ENCODE measurements at regions not wholly inside any gene's neighbourhood (a gene's known extent, or its start where the extent isn't known, plus 50 kb on each side); places are given as distances from the start of the nearest gene placed in this dataset.
"Not testable (repeated sequence)": the region's sequence is repeated elsewhere in the genome, so short reads cannot be mapped to it uniquely, and the experiment has no call there.

DNA sequence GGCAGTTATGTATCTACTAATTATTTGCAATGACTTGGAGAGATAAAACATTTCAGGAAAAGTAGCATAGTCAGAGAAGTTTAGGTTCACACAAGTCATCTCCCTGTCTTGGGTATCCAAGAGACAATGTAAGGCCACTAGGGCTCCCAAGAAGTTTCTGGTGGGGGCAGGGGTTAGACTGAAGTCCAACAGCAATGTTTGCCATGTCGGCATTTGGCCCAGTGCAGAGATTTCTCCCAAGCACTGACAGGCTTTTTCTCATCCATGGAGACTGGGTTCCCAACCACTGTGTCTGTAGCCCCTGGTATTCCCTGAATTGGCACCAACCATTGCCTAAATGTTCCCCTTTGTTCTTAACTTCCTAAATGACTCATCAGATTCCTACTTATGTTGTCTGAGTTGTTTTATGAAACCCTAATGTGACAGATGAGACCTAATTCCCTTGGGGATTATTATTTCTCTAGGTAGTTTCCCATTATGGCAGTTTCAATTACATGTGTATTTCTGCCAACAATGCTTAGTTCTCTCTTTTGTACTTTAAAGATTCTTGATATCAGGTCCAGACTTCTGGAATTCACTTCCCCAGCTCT, 103.6 kb upstream of the EGFLAM start:
- DNase-seq: no peak
- in situ Hi-C loops (cut with MboI; ENCODE audit: low pct_unique_long_range_greater_than_20kb, low sequenced_read_pairs): no loop called here

DNA sequence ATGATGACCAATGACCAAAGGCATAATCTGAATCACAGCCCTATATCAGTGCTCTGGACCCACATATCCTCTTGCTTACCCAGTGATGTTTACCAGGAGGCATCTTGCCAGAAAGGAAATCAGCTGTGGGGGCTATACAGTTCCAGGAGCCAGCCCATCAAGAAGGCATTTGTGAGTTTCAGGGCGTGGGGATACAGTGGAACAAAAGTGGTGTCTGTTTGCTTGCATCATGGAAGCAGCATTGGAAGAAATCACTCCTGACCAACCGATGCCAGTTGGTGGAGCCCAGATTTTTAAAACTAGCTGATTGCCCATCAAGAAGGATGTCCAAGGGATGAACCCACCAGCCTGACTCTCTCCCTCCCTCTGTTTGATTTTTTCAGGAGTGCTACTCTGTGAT, 106.5 kb upstream of the EGFLAM start:
- DNase-seq: no peak
- in situ Hi-C loops (cut with MboI; ENCODE audit: low pct_unique_long_range_greater_than_20kb, low sequenced_read_pairs): no loop called here

DNA sequence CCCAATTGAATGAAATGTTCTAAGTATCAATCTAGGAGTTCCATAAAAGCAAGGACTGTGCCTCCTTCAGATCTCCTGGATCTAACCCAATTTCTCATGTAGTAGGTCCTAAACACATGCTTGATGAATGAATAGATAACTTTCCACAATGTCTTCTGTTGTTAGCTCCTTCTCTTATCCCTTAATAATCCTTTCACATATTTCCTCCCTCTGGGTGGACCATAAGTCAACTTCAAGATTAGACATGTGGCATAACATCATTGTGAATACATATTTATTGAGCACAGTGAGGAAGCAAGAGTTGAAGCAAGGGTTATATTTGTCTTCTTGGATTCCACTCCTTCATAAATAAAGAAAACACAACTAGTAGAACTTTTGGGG, 108.6 kb upstream of the EGFLAM start:
- in situ Hi-C loops (cut with MboI; ENCODE audit: low pct_unique_long_range_greater_than_20kb, low sequenced_read_pairs): no loop called here
- no peak for DNase-seq

DNA sequence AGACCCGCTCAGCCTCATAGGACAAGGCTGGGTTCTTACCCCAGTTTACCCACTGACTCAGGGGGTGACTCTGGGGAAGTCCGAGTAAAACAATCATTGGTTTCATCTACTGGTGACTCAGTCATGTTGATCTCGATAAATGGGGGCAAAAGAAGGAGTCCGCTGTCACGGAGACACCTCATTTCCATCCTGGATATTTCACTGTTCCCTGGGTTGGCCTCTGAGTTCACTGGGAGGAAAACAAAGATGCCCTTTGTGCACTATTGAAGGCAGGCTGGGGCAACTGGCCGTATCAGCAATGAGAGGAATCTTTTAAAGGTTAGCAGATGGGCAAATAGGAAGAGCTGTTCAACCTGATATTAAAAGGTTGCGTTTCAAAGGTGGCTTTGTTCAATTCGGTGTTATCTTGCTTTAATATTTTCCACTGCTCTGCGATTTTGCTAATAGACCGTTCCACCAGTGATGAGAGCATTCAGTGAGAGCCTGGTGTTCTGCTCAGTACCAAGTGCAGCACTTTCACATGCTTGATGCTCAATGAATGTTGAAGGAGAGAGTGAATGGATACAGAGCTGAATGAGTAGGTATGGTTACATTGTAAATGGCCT, 110.2 kb upstream of the EGFLAM start:
- in situ Hi-C loops (cut with MboI; ENCODE audit: low pct_unique_long_range_greater_than_20kb, low sequenced_read_pairs): no loop called here
- DNase-seq: no peak

DNA sequence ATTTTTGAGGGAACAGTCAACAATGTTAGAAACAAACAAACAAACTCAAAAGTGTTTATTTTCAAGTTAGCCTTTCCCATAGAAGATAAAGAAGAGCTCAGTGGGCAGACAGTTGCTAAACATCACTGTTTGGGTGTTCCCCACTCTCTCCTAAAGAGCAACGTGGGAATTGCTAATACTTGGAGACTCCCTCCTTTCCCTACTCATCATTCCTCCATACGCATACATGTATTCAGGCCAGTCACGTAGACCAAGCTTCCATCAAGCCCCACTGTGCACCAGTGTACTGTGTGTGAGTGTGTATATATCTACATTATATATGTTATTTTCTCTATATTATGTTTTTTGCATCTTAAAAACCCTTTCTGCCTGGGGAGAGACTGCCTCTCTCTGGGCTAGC, 115.0 kb upstream of the EGFLAM start:
- DNase-seq: no peak

DNA sequence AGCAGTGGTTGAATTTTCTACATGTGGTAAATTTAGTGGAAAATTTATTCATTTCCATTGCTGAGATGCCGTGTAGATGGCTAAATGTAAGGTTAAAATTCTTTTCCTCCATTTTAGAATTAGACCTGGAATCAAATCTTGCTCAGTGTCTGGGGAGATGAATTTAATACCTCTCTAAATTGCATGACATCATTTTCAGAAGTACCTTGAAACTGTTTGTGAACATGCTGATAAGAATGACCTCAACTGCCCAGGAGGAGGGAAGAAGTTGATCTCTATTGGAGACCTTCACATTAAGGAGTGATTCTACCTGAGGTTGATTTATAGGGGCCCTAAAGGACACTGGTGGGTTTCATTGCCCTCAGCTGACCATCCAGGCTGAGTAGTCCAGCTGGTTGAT, 116.7 kb upstream of the EGFLAM start:
- no peak for DNase-seq
- in situ Hi-C loops (cut with MboI; ENCODE audit: low pct_unique_long_range_greater_than_20kb, low sequenced_read_pairs): no loop called here

More for the DNA sequence above, 115.0 kb upstream of the EGFLAM start:
- in situ Hi-C loops (cut with MboI; ENCODE audit: low pct_unique_long_range_greater_than_20kb, low sequenced_read_pairs): no loop called here

DNA sequence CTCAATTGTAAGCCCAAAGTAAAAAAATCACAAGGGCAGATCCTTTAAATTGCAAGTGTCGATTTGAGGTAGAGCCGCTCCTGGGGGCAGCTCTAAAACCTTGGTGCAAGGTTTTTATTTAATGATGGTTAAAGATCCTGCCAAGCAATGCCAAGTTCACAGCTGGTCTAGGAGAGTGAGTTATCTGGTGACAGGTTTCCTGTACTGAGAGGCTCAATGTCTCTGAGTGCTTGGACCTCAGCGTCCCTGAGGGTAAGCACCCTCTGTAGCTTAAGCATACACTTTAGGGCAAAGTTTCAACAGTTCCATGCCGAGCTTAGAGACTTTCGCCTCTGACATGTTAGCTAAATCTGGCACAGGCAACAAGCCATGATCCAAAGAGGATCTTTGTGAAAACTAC, 119.8 kb upstream of the EGFLAM start:
- in situ Hi-C loops (cut with MboI; ENCODE audit: low pct_unique_long_range_greater_than_20kb, low sequenced_read_pairs): no loop called here
- no peak for DNase-seq

DNA sequence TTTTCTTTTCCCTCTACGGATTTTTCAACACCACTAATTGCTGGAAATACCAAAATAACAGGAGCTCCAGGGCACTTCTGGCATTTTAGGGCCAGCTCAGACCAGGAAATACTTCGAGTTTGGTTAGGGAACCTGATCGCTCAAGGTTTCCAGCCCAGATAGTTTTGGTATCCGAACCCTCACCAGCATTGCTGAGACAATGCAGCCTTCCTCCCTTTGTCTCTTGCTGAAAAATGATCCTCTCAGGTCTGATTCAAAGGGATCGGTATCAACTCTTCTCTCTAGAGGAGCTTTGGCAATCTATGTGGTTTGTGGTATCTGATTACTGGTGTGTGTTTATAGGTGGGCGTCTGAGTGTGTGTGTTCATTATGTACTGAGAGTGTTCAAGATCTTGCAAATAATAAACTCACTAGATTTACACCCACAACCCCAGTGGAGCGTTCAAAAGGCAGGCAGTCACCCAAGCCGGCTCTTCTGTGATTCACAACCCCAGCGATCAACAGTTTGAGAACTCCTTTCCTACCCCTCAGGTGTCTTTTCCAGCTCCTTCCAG, 122.8 kb upstream of the EGFLAM start:
- no peak for DNase-seq
- in situ Hi-C loops (cut with MboI; ENCODE audit: low pct_unique_long_range_greater_than_20kb, low sequenced_read_pairs): no loop called here

DNA sequence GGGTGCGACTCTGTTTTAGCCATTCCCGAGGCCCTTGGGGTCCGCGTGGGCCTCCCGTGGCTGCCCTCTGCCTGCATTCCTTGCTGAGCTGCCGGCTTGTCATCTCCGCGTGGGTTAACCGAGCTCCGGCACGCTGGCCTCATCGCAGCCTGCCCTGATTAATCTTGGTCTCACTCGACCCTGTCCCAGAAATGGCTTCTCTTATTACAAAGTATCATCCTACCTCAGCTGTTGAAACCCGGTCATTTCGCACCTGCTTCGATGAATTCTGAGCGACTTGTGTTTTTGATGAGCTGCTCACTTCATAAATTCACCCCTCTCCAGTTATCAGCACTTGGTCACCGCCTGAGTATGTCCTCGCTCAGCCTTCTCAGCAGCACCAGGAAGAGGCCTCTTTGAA, 123.5 kb upstream of the EGFLAM start:
- in situ Hi-C loops (cut with MboI; ENCODE audit: low pct_unique_long_range_greater_than_20kb, low sequenced_read_pairs): no loop called here
- DNase-seq: no peak

DNA sequence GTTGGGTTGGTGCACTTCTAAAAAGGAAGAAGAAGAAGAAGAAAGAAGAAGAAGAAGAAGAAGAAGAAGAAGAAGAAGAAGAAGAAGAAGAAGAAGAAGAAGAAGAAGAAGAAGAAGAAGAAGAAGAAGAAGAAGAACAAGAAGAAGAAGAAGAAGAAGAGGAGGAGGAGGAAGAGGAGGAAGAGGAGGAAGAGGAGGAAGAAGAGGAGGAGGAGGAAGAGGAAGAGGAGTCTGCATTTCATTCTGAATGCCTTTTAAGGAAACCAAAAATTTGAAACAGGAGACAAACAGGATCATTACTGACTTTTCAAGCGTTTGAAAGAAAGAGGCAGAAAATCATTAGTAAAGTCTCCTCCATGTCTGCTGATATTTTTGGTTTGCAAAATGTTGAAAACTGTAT, 124.1 kb upstream of the EGFLAM start:
- in situ Hi-C loops (cut with MboI; ENCODE audit: low pct_unique_long_range_greater_than_20kb, low sequenced_read_pairs); DNase-seq: not testable (repeated sequence)

DNA sequence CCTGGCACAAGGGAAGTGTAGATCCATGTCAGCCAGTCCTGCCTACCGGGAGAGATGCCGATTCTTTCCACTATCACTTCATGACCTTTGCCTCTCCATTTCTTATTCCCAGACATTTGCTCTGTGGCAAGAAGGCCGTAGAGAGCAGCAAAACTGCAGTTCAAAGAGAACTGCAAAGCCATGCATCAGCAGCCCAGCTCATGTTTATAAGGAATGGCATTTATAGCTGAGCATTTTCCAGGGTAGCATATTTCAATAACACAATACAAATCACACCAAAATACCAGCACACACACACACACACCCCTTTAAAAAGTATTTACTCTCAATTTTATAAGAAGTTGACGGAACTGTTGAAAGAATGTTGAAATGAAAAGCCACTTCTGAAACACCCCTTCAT, 126.7 kb upstream of the EGFLAM start:
- no peak for DNase-seq

DNA sequence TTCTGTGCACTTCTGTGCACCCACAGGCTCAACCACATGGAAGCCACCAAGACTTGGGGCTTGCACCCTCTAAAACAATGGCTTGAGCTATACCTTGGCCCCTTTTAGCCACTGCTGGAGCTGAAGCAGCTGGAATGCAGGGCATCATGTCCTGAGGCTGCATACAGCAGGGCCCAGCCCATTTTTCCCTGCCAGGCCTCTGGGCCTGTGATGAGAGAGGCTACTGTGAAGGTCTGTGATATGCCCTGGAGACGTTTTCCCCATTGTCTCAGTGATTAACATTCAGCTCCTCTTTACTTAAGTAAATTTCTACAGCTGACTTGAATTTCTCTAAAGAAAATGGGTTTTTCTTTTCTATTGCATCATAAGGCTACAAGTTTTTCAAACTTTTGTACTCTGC, 134.0 kb upstream of the EGFLAM start:
- in situ Hi-C loops (cut with MboI; ENCODE audit: low pct_unique_long_range_greater_than_20kb, low sequenced_read_pairs): no loop called here
- DNase-seq: no peak

More for the DNA sequence above, 126.7 kb upstream of the EGFLAM start:
- in situ Hi-C loops (cut with MboI; ENCODE audit: low pct_unique_long_range_greater_than_20kb, low sequenced_read_pairs): no loop called here

DNA sequence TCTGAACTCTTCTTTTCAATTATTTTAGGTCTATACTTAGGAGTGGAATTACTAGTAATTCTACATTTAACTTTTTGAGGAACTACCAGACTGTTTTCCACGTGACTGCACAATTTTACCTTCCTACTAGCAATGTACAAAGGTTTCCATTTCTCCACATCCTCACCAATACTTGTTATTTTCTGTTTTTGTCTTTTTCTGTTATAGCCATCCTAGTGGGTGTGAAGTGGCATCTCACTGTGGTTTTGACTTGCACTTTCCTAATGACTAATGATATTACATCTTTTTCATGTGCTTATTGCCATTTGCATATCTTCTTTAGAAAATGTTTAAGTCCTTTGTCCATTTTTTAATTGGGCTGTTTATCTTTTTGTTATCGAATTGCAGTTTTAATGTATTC, 136.9 kb upstream of the EGFLAM start:
- in situ Hi-C loops (cut with MboI; ENCODE audit: low pct_unique_long_range_greater_than_20kb, low sequenced_read_pairs): no loop called here
- DNase-seq: no peak

DNA sequence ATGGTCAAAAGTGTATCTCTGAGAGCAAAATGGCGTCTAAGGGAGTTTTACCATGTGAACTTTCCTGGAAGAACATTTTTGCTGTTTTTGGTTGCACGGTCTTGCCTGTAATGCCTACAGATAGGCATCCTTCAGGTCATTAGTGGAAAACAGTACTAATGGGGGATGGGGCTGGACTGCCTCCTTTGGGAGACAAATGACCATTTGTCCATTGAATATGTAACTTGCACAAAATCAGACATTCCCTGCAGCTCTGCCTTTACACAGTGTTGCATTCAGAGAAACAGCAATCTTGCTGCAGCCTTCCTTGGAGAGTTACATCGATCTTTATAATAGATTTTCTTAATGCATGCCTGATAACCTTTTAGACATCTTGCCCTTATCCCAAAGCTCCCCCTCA, 138.5 kb upstream of the EGFLAM start:
- no peak for DNase-seq
- in situ Hi-C loops (cut with MboI; ENCODE audit: low pct_unique_long_range_greater_than_20kb, low sequenced_read_pairs): no loop called here

DNA sequence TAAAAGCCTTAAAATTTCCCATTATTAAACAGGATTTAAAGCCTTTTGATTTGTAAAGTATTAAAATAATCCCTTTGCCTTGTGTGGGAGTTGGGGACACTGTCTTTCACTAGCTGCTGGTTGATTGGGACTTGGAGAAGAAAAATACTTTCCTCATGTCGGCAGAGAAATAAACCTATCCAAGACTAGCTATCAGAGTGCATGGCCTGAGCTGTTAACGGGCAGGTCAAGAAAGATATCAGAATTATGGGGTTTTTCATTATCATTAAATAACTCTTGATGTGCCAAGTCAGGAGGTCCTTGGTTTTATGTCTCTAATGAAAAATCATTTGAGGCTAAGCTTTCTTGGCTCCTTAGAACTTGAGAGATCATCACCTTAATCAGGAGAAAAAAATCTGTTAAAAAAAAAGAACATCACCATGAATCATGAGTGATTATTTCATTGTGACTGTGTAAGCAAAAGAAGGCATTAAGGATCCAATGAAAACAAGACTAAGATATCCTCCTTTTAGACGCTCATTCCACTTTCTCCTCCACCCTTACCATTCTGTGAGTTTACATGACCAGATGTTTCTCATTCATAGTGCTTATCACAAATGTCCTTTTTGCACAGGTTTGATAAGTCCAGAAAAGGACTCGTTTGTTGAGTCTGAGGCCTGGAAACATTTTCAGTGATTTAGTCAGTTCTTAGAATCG, 140.4 kb upstream of the EGFLAM start:
- in situ Hi-C loops (cut with MboI; ENCODE audit: low pct_unique_long_range_greater_than_20kb, low sequenced_read_pairs): no loop called here
- no peak for DNase-seq

DNA sequence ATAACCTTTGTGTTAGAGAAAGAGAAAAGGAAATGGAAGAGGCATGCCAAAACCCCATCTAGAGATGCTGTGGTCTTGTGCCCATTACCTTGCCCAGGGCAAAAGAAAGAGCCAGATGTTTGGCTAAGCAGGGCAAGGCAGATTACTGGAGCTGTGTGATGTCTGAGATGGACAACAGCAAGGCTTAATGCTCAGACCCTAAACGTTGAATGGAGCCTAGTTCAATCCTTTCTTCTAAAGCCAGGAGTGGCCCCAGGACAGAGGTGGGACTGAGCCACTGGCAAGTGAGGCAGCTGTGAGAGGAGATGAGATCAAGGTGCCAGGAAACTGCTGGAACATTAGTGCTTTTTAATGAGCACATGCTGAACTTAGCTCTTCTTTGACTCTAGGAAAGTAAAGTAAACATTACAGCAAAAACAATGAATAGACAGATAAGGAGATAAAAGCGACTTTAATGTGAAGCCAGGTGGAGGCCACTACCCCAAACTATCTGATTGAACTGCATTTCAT, 143.0 kb upstream of the EGFLAM start:
- in situ Hi-C loops (cut with MboI; ENCODE audit: low pct_unique_long_range_greater_than_20kb, low sequenced_read_pairs): no loop called here
- no peak for DNase-seq

DNA sequence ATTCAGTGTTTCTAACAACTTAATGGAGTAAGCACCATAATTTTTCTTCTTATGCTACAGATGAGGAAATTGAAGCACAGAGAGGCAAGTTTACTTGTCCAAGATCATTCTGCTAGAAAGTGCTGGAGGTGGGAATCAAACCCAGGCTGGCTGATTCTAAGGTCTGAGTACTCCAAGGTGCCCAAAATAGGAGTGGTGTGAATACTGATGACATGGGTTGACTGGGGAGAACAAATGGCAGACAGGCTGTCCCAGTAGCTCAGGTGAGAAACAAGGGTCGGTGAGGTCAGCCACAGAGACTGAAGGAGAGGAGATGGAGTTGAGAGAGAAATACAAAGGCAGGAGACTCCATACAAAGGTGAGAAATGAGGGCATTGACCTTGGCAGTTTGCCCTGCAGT, 144.5 kb upstream of the EGFLAM start:
- in situ Hi-C loops (cut with MboI; ENCODE audit: low pct_unique_long_range_greater_than_20kb, low sequenced_read_pairs): no loop called here
- no peak for DNase-seq

DNA sequence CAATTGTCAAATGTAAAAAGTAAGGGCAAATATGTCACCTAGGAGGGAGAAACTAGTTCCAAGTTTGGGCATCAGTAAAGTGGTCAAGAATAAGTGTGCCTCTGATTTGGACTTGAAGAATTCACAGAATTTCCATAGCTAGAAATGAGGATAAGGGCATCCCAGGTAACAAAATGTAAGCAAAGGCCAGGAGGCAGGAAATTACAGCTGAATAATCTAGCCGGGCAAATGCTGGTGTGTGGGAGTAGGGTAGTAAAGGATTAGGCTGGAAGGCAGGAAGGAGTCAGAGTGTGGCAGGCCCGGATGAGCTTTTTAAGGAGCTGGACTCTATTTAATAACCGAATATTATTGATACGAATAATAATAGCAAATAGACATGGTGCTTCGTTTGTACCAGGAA, 144.9 kb upstream of the EGFLAM start:
- in situ Hi-C loops (cut with MboI; ENCODE audit: low pct_unique_long_range_greater_than_20kb, low sequenced_read_pairs): no loop called here
- DNase-seq: no peak

DNA sequence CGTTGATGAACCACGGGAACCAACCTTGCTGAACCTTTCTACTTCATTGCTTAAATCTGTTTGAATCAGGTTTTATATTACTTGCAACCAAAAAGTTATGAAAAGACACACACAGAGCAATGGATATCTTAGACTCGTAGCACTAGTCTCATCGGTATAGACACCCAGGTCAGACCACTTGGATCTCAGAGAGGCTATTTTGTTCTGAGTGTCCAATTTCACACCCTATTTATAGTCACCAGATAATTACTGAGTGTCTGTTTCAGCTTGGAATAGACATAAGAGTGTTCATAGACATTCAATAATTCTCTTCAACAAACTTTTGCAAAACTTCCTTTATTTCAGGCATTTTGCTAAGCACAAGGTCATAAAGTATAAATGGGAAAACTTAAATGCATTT, 145.4 kb upstream of the EGFLAM start:
- in situ Hi-C loops (cut with MboI; ENCODE audit: low pct_unique_long_range_greater_than_20kb, low sequenced_read_pairs): no loop called here
- no peak for DNase-seq

DNA sequence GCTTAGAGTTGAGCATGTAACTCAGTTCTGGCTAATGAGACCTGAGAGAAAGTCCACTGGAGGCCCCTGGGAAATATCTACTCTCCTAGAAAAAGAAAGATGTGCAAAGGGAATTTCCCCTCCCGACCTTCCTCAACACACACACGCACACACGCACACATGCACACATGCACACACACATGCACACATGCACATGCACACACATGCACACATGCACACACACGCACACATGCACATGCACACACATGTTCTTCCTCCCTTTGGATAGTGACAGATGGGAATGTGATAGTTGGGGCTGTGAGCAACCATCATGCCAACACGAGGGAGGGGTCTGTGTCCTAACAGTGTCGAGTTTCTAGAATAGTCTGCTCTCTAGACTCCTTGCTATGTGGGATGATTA, 148.2 kb upstream of the EGFLAM start:
- no peak for DNase-seq
- in situ Hi-C loops (cut with MboI; ENCODE audit: low pct_unique_long_range_greater_than_20kb, low sequenced_read_pairs): no loop called here
